AG04449 (cell line): ENCODE measurements at regions not wholly inside any gene's neighbourhood (a gene's known extent, or its start where the extent isn't known, plus 50 kb on each side); places are given as distances from the start of the nearest gene placed in this dataset.

Experiments used
- CTCF ChIA-PET: fragments of 350-600 bp; formaldehyde crosslinking; extraction: SDS; loops from one replicate; lab custom pipeline; 2021; ENCODE audit warnings: antibody characterized with exemption; lab: Yijun Ruan, JAX
- POLR2A ChIA-PET: fragments of 400-600, 350-600 bp; formaldehyde crosslinking; extraction: SDS; loops from one replicate; lab custom pipeline; 2020; ENCODE audit warnings: antibody characterized with exemption, inconsistent platforms; lab: Yijun Ruan, JAX
- DNase-seq: peaks from one replicate; pipeline ENCODE4 v3.0.0-alpha.2; 2010; ENCODE audit warnings: low read depth, low spot score
- H3K4me3 ChIP-seq: 2 replicates; pipeline ENCODE4 v1.5.1; 2011; ENCODE audit warnings: low read depth, mild to moderate bottlenecking, control low read depth, low read length
- TF ChIP-seq, protein P1 (sequence below): IDR thresholded peaks from one replicate; pipeline ENCODE4 v1.5.1; 2011; ENCODE audit warnings: mild to moderate bottlenecking, moderate library complexity, low read length, control low read depth, inconsistent platforms; ENCODE audit not compliant: insufficient read depth; ENCODE audit errors: missing control alignments

DNA sequence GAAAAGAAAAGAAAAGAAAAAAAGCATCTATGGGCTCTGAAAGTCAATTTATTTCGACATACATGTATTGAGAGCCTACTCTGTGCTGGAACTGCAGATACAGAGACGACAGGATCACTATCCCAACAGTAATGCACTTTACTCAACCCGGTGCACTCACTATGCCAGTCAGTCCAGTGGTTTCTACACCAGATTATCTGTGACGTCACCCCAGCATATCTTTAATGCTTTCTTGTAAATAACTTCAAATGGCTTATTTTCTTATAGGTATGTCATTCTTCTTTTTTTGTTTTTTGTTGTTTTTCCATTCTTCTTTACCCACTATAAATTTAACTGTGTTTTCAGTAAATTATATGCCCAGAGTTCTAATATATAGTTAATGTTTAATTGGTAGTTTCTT lies 800.0 kb upstream of the FANCL start:
- no peak for DNase-seq
- CTCF ChIA-PET = interaction anchor here (0.9 kb wide), 1 partner anchor 16 kb away, joined by 4 read pairs; no protein-coding TSS in a partner anchor
- POLR2A ChIA-PET = no interaction called here
- TF ChIP-seq, protein P1, sequence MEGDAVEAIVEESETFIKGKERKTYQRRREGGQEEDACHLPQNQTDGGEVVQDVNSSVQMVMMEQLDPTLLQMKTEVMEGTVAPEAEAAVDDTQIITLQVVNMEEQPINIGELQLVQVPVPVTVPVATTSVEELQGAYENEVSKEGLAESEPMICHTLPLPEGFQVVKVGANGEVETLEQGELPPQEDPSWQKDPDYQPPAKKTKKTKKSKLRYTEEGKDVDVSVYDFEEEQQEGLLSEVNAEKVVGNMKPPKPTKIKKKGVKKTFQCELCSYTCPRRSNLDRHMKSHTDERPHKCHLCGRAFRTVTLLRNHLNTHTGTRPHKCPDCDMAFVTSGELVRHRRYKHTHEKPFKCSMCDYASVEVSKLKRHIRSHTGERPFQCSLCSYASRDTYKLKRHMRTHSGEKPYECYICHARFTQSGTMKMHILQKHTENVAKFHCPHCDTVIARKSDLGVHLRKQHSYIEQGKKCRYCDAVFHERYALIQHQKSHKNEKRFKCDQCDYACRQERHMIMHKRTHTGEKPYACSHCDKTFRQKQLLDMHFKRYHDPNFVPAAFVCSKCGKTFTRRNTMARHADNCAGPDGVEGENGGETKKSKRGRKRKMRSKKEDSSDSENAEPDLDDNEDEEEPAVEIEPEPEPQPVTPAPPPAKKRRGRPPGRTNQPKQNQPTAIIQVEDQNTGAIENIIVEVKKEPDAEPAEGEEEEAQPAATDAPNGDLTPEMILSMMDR = no peak
- no peak overlapping the region for H3K4me3 ChIP-seq

DNA sequence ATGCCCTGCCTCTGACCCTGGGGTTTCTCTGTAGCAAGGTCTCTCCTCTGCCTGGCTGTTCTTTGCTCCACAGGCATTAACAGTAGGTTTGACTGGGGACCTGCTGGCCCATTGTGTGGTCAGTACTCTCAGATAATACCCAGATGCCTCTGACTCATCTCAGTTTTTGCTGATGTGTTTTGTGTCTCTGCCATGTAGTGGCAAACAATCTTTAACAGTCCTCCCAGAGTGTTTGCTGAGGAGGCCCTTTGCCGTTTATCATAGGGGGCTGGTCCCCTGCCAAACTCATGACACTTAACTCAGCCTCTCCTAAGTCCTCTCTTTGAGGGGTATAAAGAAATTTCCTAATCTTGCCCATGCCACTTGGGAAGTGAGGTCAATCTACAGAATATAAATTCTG lies 793.7 kb upstream of the FANCL start:
- H3K4me3 ChIP-seq = no peak overlapping the region
- TF ChIP-seq, protein P1 = no peak
- DNase-seq = no peak
- POLR2A ChIA-PET = no interaction called here
- CTCF ChIA-PET = interaction anchor here (1.2 kb wide), 1 partner anchor 9 kb away, joined by 7 read pairs; no protein-coding TSS in a partner anchor

DNA sequence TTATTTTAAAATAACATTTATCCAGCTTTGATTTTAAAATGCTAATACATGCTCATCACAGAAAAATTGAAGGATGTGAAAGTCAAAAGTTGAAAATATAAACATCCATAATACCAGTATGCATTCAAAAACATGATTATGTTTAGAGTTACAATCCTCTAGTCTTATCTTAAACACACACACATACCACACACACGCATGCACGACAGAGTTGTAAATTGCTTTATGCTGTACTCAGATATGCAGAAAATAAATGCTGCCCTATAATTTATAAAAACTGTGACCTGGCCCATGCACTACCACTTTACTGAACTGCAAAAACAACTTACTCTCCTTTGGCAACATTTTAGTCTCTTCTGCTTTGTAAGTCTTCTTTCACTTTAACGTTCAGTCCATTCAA lies 793.0 kb upstream of the FANCL start:
- ChIA-PET CTCF (no interaction called here), POLR2A (no interaction called here)
- no peak for DNase-seq
- H3K4me3 ChIP-seq = no peak overlapping the region
- TF ChIP-seq, protein P1 = no peak

DNA sequence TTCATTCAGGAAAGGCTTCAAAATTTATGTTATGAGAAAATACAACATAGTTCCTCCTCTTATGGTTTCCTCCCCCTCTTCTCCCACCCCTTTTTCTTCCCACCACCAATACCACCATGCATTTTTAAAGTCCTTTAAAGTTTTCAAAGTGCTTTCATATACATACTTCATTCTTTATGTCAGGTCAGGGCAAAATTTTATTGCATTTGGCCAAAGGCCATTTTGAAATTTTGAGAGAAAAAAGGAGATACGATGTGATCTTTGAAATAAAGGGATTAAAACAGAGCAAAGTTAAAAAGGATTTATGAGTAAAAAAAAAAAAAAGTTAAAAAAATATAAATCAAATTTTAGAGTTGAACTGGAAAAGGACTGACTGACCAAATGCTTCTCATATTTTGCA lies 792.5 kb upstream of the FANCL start:
- TF ChIP-seq, protein P1 = no peak
- H3K4me3 ChIP-seq = no peak overlapping the region
- no peak for DNase-seq
- CTCF ChIA-PET = no interaction called here
- POLR2A ChIA-PET = no interaction called here

DNA sequence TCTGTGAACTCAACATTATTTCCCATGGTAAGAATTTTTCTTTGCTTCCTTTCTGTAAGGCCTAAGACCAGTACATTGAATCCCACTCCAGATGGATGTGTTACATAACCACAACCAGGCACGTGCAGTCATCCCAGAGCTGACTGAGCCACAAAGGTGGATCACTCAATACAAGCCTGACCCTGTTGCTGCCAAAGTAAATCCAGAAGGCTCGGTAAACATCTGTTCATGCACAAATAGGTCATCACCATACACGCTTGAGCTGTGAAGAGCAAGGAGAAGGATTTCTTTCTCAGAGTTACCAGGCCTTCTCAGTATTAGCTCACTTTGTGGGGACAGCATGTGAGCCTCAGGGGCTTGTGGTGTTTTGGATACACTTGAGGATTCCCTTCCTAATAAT lies 791.4 kb upstream of the FANCL start:
- POLR2A ChIA-PET = no interaction called here
- no peak overlapping the region for H3K4me3 ChIP-seq
- no peak for DNase-seq
- TF ChIP-seq, protein P1 = no peak
- CTCF ChIA-PET = no interaction called here

DNA sequence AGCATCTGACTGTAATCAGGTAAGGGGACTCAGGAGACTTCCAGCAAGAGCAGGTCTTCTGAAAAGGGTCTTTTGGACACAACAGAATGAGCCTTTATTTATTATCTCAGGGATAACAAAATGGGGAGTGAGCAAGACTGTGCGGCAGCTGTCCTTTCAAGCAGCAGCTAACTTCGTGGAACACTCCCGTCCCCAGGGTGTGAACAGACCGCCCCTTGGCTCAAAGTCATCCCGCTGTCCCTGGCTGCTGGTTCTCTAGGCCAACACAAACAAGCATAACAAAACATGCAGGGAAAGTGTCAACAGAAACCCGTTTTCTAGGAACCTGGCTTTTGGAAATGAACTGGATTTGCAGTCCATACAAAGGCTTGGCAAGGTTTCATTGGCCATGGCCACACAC lies 787.9 kb upstream of the FANCL start:
- CTCF ChIA-PET = no interaction called here
- TF ChIP-seq, protein P1 = no peak
- POLR2A ChIA-PET = no interaction called here
- no peak overlapping the region for H3K4me3 ChIP-seq
- no peak for DNase-seq
